ENCODE measurements at regions not wholly inside any gene's neighbourhood (a gene's known extent, or its start where the extent isn't known, plus 50 kb on each side); places are given as distances from the start of the nearest gene placed in this dataset.

DNA sequence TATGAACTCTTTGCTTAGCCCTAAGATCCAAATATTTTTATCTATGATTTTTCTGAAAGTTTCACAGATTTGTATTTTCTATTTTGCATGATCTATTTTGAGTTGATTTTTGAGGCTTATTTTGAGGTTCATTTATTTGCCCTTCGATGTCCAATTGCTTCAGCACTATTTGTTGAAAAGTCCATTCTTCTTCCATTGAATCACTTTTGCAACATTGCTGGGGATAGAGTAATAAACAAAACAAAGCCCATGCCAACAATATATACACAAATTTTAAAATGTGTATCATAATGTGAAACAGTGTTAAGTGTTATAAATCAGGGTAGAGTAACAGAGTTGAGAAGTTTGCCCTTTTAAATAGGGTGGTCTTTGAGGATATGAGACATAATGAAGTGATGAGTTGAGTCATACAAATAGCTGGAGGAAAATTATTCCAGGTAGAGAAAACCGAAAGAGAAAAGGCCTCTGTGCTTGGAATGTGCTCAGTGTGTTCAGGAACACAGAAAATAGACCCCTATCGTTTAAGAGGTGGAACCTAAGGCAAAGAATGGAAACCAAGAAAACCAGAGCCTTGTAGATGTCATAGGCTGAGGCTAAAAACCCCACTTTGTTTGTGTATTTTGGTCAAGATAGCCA is 172.7 kb upstream of the NR5A2 start:
- H3K9me3 ChIP-seq (ENCODE audit: insufficient read depth, low read length, severe bottlenecking) = no peaks in the 10 kb centered on the region
- H2AFZ ChIP-seq (ENCODE audit: low read depth, low read length) = no peak overlapping the region
- no peak for TF ChIP-seq EZH2 (IDR thresholded peaks at IDR 0.05; ENCODE audit: borderline replicate concordance, low read depth, low read length, severe bottlenecking)
- TF ChIP-seq, protein P1, sequence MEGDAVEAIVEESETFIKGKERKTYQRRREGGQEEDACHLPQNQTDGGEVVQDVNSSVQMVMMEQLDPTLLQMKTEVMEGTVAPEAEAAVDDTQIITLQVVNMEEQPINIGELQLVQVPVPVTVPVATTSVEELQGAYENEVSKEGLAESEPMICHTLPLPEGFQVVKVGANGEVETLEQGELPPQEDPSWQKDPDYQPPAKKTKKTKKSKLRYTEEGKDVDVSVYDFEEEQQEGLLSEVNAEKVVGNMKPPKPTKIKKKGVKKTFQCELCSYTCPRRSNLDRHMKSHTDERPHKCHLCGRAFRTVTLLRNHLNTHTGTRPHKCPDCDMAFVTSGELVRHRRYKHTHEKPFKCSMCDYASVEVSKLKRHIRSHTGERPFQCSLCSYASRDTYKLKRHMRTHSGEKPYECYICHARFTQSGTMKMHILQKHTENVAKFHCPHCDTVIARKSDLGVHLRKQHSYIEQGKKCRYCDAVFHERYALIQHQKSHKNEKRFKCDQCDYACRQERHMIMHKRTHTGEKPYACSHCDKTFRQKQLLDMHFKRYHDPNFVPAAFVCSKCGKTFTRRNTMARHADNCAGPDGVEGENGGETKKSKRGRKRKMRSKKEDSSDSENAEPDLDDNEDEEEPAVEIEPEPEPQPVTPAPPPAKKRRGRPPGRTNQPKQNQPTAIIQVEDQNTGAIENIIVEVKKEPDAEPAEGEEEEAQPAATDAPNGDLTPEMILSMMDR (IDR thresholded peaks at IDR 0.05; ENCODE audit: borderline replicate concordance, extremely low read depth, low read length, poor library complexity, severe bottlenecking) = no peak
- no peaks in the 10 kb centered on the region for H4K20me1 ChIP-seq (ENCODE audit: insufficient read depth, low read length)
- ATAC-seq (ENCODE audit: insufficient read depth, low read depth) = no peak
- H3K4me2 ChIP-seq (ENCODE audit: insufficient read depth, low read length) = no peak overlapping the region
- DNase-seq = no peak
- H3K27me3 ChIP-seq (ENCODE audit: insufficient read depth, low read length, poor library complexity) = peaks cover 16% of the 10 kb centered on the region
- H3K27ac ChIP-seq (ENCODE audit: low read length) = no peak overlapping the region
- no peaks in the 10 kb centered on the region for H3K79me2 ChIP-seq (ENCODE audit: insufficient read depth, low read length)
- no peaks in the 10 kb centered on the region for H3K36me3 ChIP-seq (ENCODE audit: insufficient read depth, low read length)
- no peak overlapping the region for H3K4me3 ChIP-seq (ENCODE audit: low read depth in 1 of 2, low read length in 2 of 2)
- no peak overlapping the region for H3K9ac ChIP-seq (ENCODE audit: low read depth, low read length)
- no peaks in the 10 kb centered on the region for H3K4me1 ChIP-seq (ENCODE audit: insufficient read depth, low read length)

DNA sequence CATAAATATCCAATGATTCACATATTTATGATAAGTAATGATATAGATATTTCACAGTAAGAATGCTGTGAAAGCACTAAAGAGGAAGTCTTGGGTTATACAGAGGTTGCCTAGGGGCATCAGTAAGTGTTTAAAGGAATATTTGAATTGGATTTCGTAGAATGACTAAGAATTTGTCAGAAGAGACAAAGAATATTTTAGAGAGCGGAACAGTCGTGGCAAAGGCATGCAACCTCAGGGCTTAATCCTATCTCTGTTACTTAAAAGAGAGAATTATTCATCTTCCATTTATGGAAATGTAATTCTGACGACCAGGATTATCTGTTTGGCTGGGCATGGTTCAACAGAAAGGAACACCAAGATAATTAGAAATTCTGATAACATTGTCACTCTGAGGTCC is 171.9 kb upstream of the NR5A2 start:
- Histone ChIP-seq H3K27ac (ENCODE audit: low read length) (no peak overlapping the region), H3K27me3 (ENCODE audit: insufficient read depth, low read length, poor library complexity) (peaks cover 16% of the 10 kb centered on the region), H3K4me3 (ENCODE audit: low read depth in 1 of 2, low read length in 2 of 2) (no peak overlapping the region), H4K20me1 (ENCODE audit: insufficient read depth, low read length) (no peaks in the 10 kb centered on the region), H3K79me2 (ENCODE audit: insufficient read depth, low read length) (no peaks in the 10 kb centered on the region), H2AFZ (ENCODE audit: low read depth, low read length) (no peak overlapping the region), H3K9ac (ENCODE audit: low read depth, low read length) (no peak overlapping the region), H3K4me1 (ENCODE audit: insufficient read depth, low read length) (no peaks in the 10 kb centered on the region), H3K36me3 (ENCODE audit: insufficient read depth, low read length) (no peaks in the 10 kb centered on the region), H3K4me2 (ENCODE audit: insufficient read depth, low read length) (no peak overlapping the region), H3K9me3 (ENCODE audit: insufficient read depth, low read length, severe bottlenecking) (no peaks in the 10 kb centered on the region)
- TF ChIP-seq, protein P1 (IDR thresholded peaks at IDR 0.05; ENCODE audit: borderline replicate concordance, extremely low read depth, low read length, poor library complexity, severe bottlenecking) = no peak
- no peak for TF ChIP-seq EZH2 (IDR thresholded peaks at IDR 0.05; ENCODE audit: borderline replicate concordance, low read depth, low read length, severe bottlenecking)
- ATAC-seq (ENCODE audit: insufficient read depth, low read depth) (no peak), DNase-seq (no peak)

- peaks cover 16% of the 10 kb centered on the region for H3K27me3 ChIP-seq (ENCODE audit: insufficient read depth, low read length, poor library complexity)
- H3K27ac ChIP-seq (ENCODE audit: low read length) = no peak overlapping the region
- H2AFZ ChIP-seq (ENCODE audit: low read depth, low read length) = no peak overlapping the region
- H3K4me2 ChIP-seq (ENCODE audit: insufficient read depth, low read length) = no peak overlapping the region
- H3K4me1 ChIP-seq (ENCODE audit: insufficient read depth, low read length) = no peaks in the 10 kb centered on the region
- TF ChIP-seq, protein P1 (IDR thresholded peaks at IDR 0.05; ENCODE audit: borderline replicate concordance, extremely low read depth, low read length, poor library complexity, severe bottlenecking) = no peak
- no peak for TF ChIP-seq EZH2 (IDR thresholded peaks at IDR 0.05; ENCODE audit: borderline replicate concordance, low read depth, low read length, severe bottlenecking)
- no peak overlapping the region for H3K4me3 ChIP-seq (ENCODE audit: low read depth in 1 of 2, low read length in 2 of 2)
- H3K9me3 ChIP-seq (ENCODE audit: insufficient read depth, low read length, severe bottlenecking) = no peaks in the 10 kb centered on the region
- ATAC-seq (ENCODE audit: insufficient read depth, low read depth) (no peak), DNase-seq (no peak)
- H3K79me2 ChIP-seq (ENCODE audit: insufficient read depth, low read length) = no peaks in the 10 kb centered on the region
- no peaks in the 10 kb centered on the region for H4K20me1 ChIP-seq (ENCODE audit: insufficient read depth, low read length)
- no peak overlapping the region for H3K9ac ChIP-seq (ENCODE audit: low read depth, low read length)
- no peaks in the 10 kb centered on the region for H3K36me3 ChIP-seq (ENCODE audit: insufficient read depth, low read length)
Measured at GRCh38 chr1:199856216-199856780, 171.2 kb upstream of the NR5A2 start.

All from DND-41 (cell line).